HG02870 (cell line): ENCODE measurements at regions not wholly inside any gene's neighbourhood (a gene's known extent, or its start where the extent isn't known, plus 50 kb on each side); places are given as distances from the start of the nearest gene placed in this dataset.
"Not testable (repeated sequence)": the region's sequence is repeated elsewhere in the genome, so short reads cannot be mapped to it uniquely, and the experiment has no call there.

Experiments used
- ATAC-seq: cut with Tn5 transposase; IDR thresholded peaks from one replicate; pipeline ENCODE4 v1.9.1; 2021; ENCODE audit warnings: mild to moderate bottlenecking, moderate library complexity; ENCODE audit not compliant: unreplicated experiment

GRCh38 chr11:44451706-44452105 is 113.8 kb upstream of the CD82 start:
- no peak for ATAC-seq

DNA sequence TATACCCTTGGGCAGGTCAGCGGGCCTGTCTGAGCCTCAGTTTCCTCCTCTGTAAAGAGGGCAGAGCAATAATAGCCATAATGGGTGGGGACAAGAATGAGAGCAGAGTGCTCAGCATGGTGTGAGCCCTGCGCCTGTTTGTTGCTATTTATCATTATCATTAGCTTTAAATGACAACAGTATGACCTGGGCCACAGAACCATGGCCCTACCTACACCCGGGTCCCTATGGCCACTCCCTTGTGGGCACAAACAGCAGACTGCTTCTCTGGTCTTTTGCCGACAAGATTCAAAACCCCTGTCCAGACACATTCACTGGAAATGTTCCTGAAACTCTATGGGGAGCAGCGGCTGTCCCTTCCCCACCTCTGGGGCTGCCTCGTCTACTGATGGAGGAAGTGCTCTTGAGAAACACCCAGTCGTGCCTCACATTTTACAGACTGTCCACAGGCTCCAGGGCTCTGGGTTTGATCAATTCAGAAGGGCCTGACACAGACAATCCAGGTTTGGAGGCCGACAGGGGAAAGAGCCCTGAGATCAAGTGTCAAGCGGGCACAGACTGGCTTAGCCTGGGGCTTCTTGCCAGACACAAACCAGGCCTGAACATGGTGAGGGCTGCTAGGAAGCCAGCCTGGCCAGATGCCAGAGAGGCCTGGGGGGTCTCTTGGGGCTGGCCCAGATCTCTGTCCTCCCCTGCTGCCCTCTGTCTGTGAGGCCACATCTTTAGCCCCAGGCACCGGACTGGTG is 112.5 kb upstream of the CD82 start:
- no peak for ATAC-seq

DNA sequence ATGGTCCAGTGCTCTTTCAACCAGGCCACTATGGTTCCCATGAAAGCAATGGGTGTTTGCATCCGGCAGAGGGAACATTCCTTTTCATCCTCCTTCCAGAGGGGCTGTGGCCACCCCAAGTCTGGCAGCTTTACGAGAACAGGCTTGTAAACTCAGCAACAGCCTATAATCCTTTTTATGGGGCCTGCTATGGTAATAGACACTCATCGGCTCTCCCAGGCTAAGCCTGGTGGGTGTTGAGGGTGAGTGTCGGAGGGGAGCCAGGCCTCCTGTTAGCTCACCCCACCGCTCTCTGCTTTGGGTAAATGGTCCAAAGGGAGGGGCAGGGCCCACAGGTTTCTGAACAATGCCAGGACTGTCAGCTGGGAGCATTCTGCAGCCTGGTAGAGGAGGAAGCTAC is 111.6 kb upstream of the CD82 start:
- ATAC-seq, result no peak

GRCh38 chr11:44454666-44455065 is 110.8 kb upstream of the CD82 start:
- no peak for ATAC-seq

- ATAC-seq, result no peak
These were observed 108.7 kb upstream of the CD82 start for GRCh38 chr11:44456544-44457300.

DNA sequence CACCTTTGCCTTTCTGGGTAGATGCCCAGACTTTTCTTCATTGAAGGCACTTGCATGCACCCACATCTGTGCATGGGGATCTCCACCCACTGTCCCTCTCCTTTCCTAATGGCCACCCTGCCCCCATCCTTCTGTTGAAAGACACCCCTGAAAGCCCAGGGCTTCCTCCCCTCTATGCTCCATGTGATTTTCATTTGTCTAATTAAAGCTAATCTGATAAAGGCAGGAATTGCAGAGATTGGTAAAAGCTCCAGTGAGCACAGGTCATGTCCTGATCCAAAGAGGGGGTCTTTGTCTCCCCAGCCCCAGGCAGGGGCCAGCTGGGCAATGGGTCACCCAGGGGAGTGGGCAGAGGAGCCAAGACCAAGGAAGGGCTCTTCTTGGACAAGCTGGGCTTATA is 107.6 kb upstream of the CD82 start:
- no peak for ATAC-seq

DNA sequence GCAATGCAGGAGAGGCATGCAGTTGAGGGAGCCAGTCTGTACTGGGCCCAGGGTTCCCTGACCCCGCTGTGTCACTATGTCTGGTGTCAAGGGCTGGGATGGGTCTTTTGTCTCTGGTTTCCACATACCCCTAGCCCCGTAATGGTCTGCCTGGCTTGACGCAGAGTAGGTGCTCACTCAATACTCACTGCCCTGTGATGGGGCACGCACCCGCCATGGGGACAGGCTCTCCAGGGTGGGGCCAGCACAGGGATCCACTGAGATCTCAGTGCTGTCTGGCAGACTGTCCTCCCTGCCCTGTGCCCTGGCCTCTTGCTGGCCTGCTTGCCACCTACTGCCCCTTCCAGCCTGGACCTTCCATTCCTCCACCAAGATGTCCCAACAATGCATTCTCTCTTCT is 101.7 kb upstream of the CD82 start:
- ATAC-seq, result no peak

DNA sequence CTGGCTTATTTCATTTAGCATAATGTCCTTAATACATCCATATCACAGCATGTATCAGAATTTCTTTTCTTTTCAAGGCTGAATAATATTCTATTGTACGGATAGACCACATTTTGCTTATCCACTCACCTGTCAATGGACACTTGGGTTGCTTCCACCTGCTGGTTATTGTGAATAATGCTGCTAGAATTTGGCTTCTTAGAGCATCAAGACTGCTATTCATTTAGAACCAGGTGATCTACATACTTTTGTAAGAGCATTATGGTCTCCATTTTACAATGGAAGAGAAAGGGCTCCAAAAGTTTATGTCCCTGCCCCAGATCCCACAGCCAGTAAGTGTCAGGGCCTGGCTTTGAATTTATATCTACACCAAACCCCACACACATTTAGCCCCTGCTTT is 100.7 kb upstream of the CD82 start:
- ATAC-seq, result no peak

DNA sequence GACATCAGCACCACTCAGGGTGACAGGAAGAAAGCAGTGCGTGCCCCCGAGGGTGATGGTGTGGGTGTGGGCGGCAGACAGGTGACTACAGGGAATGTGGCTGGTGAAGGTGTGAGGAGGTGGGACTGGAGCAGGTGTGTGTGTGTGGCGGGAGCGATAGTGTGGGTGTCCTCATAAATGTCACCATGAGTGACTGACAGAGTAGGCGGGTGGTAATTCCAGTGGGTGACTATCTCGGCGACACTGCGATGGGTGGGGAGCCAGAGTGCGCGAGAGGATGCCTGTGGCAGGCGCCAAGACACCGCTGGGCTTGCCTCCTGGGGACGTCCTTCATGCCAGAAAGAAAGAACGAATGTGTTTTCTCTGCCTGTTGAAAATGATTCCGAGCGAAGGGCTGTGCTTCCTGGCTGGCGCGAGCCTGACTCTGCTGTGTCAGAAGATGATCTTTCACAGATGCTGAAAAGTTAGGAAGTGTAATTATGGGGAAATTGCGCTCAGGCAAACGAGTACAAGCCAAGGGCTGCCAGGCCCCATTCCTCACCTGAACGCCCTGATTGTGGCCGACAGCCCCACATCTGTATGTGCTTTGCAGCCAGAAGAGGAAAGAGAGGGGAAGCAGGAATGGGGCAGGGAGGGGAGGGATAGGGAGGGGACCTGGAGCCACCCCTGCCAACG is 98.8 kb upstream of the CD82 start:
- ATAC-seq, result no peak

DNA sequence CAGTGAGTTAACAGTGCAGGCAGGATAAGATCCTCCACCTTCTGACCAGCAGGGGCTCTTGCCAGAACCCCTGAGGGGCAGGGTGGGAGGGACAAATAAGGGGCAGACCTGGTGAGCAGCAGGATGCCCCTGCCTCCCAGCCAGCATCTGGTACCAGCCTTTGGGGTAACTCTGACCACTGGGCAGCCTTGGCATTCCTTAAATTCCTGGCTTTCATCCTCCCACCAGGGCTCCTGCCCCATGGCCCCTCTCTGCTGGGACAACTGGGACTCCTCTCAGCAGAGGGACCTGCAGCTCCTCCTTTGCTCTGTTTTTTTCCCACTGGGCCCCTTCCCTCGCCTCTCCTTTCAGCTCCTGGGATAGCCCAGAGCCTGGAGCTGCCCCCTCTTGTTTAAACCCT is 98.0 kb upstream of the CD82 start:
- no peak for ATAC-seq

DNA sequence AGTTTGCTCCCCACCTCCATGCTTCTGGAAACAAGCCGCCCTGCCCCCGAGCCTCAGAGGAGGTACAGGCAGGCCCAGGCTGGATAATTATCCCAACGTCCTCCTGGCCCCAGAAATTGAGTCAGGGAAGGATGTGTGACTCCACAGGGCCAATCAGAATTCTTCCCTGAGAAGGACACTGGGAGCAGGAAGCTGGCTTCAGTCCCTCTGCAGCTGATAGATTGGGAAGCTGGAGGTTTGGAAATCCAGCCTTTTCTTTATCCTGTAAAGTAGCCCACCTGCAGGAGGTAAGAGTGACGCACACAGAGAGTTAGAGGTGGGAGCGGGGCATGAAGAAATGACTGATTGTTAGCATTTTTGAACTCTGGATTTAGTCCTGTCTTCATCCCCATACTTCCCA is 97.5 kb upstream of the CD82 start:
- no peak for ATAC-seq

- no peak for ATAC-seq
These were observed 97.0 kb upstream of the CD82 start for GRCh38 chr11:44468345-44468988.

DNA sequence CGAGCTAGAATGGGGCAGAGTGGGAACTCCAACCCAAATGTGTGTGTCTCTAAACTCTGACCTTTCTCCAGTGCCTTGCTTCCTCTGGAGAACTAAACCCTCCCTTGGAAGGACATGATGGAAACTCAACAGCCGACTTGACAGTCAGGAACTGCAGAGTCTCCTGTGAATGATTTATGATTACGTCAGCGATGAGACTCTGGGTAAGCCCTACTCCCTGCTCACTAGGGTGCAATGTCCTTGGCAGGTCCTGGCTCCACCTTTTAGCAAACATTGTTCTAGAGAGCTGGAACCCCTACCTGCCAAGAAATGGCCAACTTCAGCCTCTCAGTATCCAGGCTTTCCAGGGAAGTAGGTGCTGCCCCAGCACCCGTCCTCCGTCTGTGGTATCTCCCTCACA is 96.1 kb upstream of the CD82 start:
- ATAC-seq, result no peak

- no peak for ATAC-seq
These were observed 94.6 kb upstream of the CD82 start for GRCh38 chr11:44470854-44471253.

DNA sequence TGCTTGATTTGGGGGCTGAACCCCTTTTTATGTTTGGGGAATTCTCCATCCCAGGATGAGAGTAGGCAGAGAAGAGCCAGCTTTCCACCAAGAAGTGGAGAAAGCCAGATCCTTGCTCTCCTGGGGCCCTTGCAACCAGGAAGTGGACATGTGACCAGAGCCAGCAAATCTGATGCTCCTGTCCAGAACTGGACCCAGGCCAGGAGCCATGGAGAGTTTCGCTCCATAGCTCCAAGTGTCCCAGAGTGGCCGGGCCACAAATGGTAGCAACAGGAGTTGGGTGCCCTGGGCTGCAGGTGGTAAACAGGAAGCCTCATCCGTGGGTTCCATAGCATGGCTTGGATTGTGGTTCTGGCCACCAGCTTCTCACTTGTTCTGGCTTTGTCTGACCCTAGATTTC is 93.9 kb upstream of the CD82 start:
- no peak for ATAC-seq

DNA sequence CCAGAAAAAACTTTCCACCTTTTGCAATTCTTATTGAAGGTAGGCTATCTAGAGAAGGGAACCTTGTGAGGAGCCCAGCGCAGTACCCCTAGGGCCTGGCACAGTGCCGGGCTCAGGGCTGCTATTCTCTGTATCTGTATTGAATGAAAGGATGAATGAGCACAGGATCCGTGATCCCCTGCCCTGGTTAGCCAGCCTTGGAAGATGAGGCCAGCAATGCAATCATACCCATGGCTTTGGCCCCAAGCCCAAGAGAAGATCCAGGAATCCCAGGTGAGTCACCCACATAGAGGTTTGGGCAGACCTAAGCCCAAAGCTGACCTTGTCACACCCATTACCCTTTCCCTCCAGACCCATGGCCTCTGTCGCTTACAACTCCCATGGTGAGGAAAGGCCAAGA is 92.5 kb upstream of the CD82 start:
- no peak for ATAC-seq

DNA sequence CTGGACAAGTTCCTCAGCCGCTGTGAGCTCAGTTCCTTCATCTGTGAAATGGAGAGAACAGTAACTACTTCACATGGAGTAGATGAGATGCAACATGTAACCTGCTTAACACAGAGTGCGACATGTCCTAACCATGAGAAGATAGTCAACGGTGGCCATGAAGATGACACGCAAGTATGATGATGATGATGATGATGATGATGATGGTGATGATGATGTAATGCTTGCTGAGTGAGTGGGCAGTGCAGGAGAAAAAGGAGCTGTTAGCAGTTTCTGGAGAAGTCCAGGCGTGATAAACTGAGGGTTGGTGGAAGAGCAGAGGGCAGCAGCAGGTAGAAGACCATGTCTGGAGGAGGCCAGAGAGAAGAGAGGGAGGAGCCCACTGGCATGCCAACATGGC is 90.8 kb upstream of the CD82 start:
- no peak for ATAC-seq

- no peak for ATAC-seq
These were observed 90.3 kb upstream of the CD82 start for GRCh38 chr11:44475114-44475686.

- ATAC-seq, result not testable (repeated sequence)
These were observed 83.1 kb upstream of the CD82 start for GRCh38 chr11:44482338-44482737.

DNA sequence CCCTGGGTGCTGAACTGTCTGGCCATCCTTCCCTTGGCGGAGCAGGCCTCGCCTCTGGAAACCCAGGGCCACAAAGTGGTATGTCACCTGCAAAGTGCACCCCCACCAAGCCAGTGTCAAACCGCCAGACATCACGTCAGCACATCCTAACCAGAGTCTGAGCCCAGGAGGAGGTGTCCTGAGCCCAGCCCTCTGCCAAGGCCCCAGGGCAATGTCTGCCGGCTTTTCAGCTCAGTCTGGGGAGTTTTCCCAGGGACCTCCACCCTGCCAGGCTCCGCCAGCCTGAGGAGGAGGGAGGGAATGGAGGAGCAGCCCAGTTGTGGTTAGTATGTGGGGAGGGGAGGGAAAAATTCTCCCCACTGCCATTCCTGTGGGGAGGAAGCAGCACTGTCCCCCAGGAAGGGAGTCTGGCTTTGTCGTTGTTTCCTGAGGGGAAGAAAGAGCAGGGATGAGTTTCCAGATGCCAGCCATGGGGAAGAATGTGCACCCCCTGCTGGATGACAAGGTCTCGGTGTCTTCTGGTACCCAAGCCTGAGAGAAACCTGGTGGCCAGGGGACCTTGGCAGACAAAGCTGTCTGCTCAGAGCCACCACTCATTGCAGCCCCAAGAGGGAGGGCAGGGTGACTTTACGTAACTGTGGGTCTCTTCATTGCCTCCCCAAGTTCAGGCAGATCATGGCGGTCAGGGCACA is 81.4 kb upstream of the CD82 start:
- ATAC-seq, result no peak
